ENCODE measurements at regions not wholly inside any gene's neighbourhood (a gene's known extent, or its start where the extent isn't known, plus 50 kb on each side); places are given as distances from the start of the nearest gene placed in this dataset.

DNA sequence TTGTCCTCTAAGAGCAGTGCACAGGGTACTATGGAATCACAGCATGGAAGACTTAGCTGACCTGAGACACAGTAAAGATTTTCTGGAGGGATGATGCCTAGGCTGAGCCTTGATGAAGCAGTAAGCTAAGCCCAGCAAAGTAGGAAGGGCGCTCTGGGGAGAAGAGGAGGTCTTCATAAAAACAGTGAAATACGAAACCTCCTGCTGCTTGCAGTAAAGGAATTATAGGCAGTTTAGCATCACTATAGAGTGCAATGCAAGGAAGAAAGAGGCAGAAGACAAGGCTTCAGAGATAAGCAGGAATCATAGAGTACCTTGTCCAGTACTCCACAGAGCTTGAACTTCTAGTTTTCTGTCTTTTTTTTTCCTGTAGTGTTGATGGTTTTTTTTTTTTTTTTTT lies 555.7 kb upstream of the CADM1 start:
- in situ Hi-C loops (cut with MboI; ENCODE audit: low sequenced_read_pairs, unreplicated experiment): no loop called here
- DNase-seq (ENCODE audit: low spot score): no peak
- TF ChIP-seq, protein P1, sequence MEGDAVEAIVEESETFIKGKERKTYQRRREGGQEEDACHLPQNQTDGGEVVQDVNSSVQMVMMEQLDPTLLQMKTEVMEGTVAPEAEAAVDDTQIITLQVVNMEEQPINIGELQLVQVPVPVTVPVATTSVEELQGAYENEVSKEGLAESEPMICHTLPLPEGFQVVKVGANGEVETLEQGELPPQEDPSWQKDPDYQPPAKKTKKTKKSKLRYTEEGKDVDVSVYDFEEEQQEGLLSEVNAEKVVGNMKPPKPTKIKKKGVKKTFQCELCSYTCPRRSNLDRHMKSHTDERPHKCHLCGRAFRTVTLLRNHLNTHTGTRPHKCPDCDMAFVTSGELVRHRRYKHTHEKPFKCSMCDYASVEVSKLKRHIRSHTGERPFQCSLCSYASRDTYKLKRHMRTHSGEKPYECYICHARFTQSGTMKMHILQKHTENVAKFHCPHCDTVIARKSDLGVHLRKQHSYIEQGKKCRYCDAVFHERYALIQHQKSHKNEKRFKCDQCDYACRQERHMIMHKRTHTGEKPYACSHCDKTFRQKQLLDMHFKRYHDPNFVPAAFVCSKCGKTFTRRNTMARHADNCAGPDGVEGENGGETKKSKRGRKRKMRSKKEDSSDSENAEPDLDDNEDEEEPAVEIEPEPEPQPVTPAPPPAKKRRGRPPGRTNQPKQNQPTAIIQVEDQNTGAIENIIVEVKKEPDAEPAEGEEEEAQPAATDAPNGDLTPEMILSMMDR (IDR thresholded peaks at IDR 0.05; ENCODE audit: borderline replicate concordance, control extremely low read depth, extremely low read depth, insufficient read depth, missing control alignments): no peak

DNA sequence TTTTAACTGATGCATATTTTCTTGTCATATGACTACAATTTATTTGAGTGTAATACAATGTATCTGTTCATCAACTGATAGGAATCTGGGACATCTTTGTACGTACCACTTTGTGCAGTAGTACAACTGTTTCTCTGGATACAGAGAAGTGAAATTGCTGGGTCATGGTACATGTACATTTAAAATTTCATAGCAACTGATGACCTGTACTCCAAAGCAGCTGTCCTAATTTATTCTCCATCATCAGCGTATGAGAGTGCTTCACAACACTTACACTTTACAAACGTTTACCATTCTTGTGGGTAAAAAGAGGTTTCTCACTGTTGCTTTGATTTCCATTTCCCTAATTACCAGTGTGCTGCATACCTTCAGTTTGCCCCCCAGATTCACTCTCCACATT lies 552.8 kb upstream of the CADM1 start:
- no peak for DNase-seq (ENCODE audit: low spot score)
- in situ Hi-C loops (cut with MboI; ENCODE audit: low sequenced_read_pairs, unreplicated experiment): no loop called here
- TF ChIP-seq, protein P1 (IDR thresholded peaks at IDR 0.05; ENCODE audit: borderline replicate concordance, control extremely low read depth, extremely low read depth, insufficient read depth, missing control alignments): no peak

DNA sequence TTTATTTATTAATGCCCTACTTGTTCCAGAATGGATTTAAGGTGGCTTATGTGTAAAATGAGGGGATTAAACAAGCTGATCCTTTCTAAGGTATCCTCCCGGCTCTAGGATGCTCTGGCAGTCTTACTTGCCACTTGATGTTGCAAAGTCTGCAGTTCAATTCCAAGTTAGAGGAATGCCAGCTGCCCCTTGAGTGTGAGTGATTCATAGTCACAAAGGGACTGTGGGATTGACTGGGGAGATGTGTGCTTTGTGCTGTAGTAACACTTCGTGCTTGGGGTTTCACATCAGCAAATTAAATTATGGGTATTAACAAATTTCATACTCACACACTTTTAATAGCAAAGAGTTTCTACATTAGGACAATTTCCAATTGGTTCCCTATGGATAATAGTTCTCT lies 550.8 kb upstream of the CADM1 start:
- DNase-seq (ENCODE audit: low spot score): no peak
- in situ Hi-C loops (cut with MboI; ENCODE audit: low sequenced_read_pairs, unreplicated experiment): no loop called here
- TF ChIP-seq, protein P1 (IDR thresholded peaks at IDR 0.05; ENCODE audit: borderline replicate concordance, control extremely low read depth, extremely low read depth, insufficient read depth, missing control alignments): no peak

DNA sequence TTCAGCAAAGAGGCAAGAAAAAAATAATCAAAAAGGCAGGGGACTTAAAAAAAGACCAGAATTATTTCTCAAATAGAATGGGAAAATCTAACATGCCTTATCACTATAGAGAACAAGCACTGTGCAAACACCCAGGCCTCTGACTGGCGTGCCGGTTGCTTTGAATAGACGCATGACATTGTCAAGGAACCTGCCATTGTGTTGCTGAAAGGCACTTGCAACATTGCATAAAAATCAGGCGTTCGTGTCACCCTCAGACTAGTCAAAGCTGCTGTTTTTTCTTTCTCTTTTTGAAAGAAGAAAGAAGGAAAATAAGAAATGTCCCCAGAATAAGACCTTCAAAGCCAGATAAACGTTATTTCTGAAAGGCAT lies 549.3 kb upstream of the CADM1 start:
- TF ChIP-seq, protein P1 (IDR thresholded peaks at IDR 0.05; ENCODE audit: borderline replicate concordance, control extremely low read depth, extremely low read depth, insufficient read depth, missing control alignments): no peak
- no peak for DNase-seq (ENCODE audit: low spot score)
- in situ Hi-C loops (cut with MboI; ENCODE audit: low sequenced_read_pairs, unreplicated experiment): no loop called here

DNA sequence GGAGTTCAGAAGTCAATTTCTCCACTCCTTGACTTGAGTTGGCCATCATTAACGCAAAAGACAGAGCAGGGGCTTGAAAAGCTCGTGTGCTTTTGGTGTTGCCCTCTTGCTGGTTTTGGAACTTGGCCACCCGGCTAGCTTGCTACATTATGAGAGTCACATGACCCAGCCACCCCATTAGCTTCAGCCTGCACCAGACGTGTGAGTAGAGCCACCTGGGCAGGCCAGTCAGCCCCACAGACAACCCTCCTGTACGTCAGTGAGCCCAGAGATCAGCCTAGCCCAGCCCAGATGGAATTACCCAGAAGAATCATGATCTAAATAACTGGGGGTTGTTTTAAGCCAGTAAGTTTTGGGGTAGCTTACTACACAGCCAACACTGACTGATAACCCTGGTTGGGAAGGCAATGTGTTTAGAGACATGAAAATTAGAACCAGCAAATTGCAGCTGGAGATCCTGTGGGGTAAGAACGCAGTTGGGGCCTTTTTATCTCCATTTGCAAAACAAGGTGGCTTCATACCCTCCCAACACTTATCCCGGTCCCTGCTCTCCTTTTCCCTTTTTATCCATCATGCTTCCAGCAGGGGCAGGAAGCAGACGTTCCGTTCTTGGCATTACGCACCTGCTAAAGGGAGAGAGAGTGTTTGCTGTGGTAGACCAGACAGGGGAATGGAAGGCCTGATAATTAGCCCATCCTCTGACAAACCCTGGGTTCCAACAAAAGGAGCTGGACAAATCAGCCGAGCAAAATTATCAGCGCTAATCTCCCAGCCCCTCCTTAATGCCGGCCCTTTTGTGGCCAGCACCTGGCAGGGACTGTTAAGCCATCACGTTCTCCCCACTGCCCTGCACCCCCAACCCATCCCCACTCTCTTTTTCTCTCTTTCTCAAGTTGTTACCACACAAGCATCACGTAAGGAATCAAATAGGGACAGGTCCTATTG lies 548.7 kb upstream of the CADM1 start:
- in situ Hi-C loops (cut with MboI; ENCODE audit: low sequenced_read_pairs, unreplicated experiment): no loop called here
- DNase-seq (ENCODE audit: low spot score): no peak
- TF ChIP-seq, protein P1 (IDR thresholded peaks at IDR 0.05; ENCODE audit: borderline replicate concordance, control extremely low read depth, extremely low read depth, insufficient read depth, missing control alignments): no peak

DNA sequence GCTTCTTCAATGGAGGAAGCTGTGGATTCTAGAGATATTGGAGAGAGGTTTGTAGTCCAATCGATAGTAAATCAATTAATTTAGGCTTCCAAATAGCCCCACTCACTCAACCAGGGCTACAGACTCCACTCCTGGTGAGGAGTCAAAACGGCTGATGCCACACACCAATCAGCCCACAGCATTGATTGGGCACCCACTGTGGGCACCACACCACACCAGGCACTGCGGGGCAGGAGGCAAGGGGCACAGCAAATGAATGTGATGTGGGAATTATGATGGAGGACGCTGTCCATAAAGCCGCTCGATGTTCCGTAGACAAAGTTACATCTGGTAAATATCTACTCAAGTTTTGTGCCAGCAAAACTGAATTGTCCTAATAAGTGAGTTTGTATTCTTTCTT lies 547.3 kb upstream of the CADM1 start:
- DNase-seq (ENCODE audit: low spot score): no peak
- in situ Hi-C loops (cut with MboI; ENCODE audit: low sequenced_read_pairs, unreplicated experiment): no loop called here
- TF ChIP-seq, protein P1 (IDR thresholded peaks at IDR 0.05; ENCODE audit: borderline replicate concordance, control extremely low read depth, extremely low read depth, insufficient read depth, missing control alignments): no peak

Data from GM13976 (cell line).